Kidney (tissue), 13 donors: ENCODE measurements at regions not wholly inside any gene's neighbourhood (a gene's known extent, or its start where the extent isn't known, plus 50 kb on each side); places are given as distances from the start of the nearest gene placed in this dataset.

Experiments
- DNase-seq, 5 donors: peaks; one replicate each; pipeline ENCODE4 v3.0.0-alpha.2; 2013 to 2020
- FAIRE-seq: peaks from 2 replicates; lab custom pipeline; 2012; peaks lifted over from hg19 to GRCh38; lab: Jason Lieb, UNC
- H3K27ac ChIP-seq, 2 donors: one replicate each; pipeline ENCODE4 v1.7.0; 2013; ENCODE audit warnings: low read depth in 2 of 2, low read length in 2 of 2, inconsistent platforms in 1 of 2
- H3K27me3 ChIP-seq: one replicate; pipeline ENCODE4 v1.7.1; 2013; ENCODE audit warnings: low read length, inconsistent platforms; ENCODE audit not compliant: control insufficient read depth, insufficient read depth
- H3K36me3 ChIP-seq, 3 donors: one replicate each; pipeline versions ENCODE4 v1.7.0 to v1.7.1; 2013; ENCODE audit warnings: low read length in 3 of 3, control low read depth in 1 of 3, inconsistent platforms in 1 of 3; ENCODE audit not compliant: insufficient read depth in 3 of 3, control insufficient read depth in 2 of 3
- H3K4me1 ChIP-seq, 3 donors: one replicate each; pipeline versions ENCODE4 v1.7.0 to v1.7.1; 2013; ENCODE audit warnings: low read length in 3 of 3, inconsistent platforms in 1 of 3, low read depth in 1 of 3; ENCODE audit not compliant: control insufficient read depth in 2 of 3, insufficient read depth in 2 of 3
- H3K4me3 ChIP-seq, 3 donors: one replicate each; pipeline versions ENCODE4 v1.7.0 to v1.8.1; 2013; ENCODE audit warnings: low read length in 3 of 3, control low read depth in 1 of 3, inconsistent platforms in 1 of 3
- H3K9ac ChIP-seq, 3 donors: one replicate each; pipeline versions ENCODE4 v1.7.0 to v1.7.1; 2013; ENCODE audit warnings: low read length in 3 of 3, control low read depth in 1 of 3, inconsistent platforms in 1 of 3
- H3K9me3 ChIP-seq, 3 donors: one replicate each; pipeline versions ENCODE4 v1.7.0 to v1.7.1; 2013; ENCODE audit warnings: low read length in 3 of 3, control low read depth in 1 of 3, inconsistent platforms in 1 of 3; ENCODE audit not compliant: control insufficient read depth in 2 of 3, insufficient read depth in 1 of 3
- intact Hi-C: fragments of 100-400 bp; cut with DNase I; formaldehyde crosslinking; loops from one replicate; pipeline ENCODE4 v1.11.1; 2022
- TF ChIP-seq, protein P1 (sequence below): IDR thresholded peaks from 3 replicates; pipeline ENCODE4 v1.5.1; 2012; ENCODE audit warnings: mild to moderate bottlenecking, moderate library complexity, borderline replicate concordance; ENCODE audit not compliant: insufficient read depth; ENCODE audit errors: extremely low read depth
- donor health status: control.
- donor health status: control.
- donor health status: control.
- donor health status: control.
- donor health status: control.
- donor health status: DM: yes; HTN: yes; CAD: no.
- donor health status: Normal renal cell carcinoma (clear cell type).

DNA sequence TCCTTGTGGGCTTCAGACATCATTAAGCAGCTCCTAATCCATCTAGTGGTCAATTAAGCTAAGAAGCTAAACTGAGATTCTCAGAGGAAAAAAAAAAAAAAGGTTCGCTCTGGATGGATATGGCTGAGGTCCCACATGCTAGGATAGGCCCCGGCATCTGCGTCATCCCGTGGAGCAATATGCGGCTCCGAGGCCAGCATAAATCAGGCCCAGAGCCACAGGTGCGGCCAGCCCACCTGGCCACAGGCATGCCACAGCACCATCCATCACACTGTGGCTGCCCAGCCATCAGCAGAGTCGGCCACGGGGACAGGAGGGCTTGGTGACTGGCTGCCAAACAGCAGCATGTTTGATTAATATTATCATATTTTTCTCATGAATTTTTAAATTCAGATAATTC lies 106.9 kb upstream of the TIAM1 start:
- Histone ChIP-seq H3K27me3 (no peaks in the 10 kb centered on the region), H3K4me1 (no peaks in the 10 kb centered on the region), H3K9ac (no peak overlapping the region), H3K9me3 (no peaks in the 10 kb centered on the region), H3K27ac (no peak overlapping the region), H3K36me3 (no peaks in the 10 kb centered on the region), H3K4me3 (no peak overlapping the region)
- no peak for FAIRE-seq
- TF ChIP-seq, protein P1, sequence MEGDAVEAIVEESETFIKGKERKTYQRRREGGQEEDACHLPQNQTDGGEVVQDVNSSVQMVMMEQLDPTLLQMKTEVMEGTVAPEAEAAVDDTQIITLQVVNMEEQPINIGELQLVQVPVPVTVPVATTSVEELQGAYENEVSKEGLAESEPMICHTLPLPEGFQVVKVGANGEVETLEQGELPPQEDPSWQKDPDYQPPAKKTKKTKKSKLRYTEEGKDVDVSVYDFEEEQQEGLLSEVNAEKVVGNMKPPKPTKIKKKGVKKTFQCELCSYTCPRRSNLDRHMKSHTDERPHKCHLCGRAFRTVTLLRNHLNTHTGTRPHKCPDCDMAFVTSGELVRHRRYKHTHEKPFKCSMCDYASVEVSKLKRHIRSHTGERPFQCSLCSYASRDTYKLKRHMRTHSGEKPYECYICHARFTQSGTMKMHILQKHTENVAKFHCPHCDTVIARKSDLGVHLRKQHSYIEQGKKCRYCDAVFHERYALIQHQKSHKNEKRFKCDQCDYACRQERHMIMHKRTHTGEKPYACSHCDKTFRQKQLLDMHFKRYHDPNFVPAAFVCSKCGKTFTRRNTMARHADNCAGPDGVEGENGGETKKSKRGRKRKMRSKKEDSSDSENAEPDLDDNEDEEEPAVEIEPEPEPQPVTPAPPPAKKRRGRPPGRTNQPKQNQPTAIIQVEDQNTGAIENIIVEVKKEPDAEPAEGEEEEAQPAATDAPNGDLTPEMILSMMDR: no peak
- DNase-seq: no peak
- intact Hi-C loops: no loop called here

DNA sequence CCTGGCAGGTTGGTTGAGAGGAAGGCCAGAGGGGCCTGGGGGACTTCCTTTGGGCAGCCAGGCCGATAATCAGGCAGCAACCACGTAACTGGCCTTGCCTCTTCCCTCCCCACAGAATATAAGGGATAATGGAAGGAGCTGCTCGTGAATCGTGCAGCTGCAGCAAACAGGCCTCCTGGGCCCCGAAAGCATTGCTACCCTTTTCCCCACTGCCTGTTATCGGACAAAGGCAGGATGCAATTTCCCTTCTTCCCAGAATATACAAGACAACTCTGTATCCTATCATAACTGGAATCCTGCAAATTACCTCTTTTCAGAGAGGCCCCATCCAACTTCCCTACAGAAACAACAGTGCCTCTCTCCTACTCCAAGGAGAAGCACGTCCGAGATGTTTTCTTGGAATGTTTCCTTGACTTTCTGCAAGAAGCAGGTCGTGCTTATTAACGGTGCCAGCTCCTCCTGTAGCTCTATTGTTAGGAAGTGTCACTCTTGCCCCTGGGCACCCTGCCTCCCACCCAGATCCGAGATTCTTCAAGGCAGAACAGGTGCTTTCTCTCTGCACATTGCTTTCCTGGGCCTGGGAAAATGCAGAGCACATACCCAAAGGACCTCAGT lies 106.0 kb upstream of the TIAM1 start:
- no peak overlapping the region for H3K27ac ChIP-seq
- no peaks in the 10 kb centered on the region for H3K9me3 ChIP-seq
- H3K4me3 ChIP-seq: no peak overlapping the region
- H3K9ac ChIP-seq: no peak overlapping the region
- H3K36me3 ChIP-seq: no peaks in the 10 kb centered on the region
- DNase-seq (no peak), FAIRE-seq (no peak)
- no peaks in the 10 kb centered on the region for H3K27me3 ChIP-seq
- TF ChIP-seq, protein P1: no peak
- intact Hi-C loops: no loop called here
- H3K4me1 ChIP-seq: no peaks in the 10 kb centered on the region

DNA sequence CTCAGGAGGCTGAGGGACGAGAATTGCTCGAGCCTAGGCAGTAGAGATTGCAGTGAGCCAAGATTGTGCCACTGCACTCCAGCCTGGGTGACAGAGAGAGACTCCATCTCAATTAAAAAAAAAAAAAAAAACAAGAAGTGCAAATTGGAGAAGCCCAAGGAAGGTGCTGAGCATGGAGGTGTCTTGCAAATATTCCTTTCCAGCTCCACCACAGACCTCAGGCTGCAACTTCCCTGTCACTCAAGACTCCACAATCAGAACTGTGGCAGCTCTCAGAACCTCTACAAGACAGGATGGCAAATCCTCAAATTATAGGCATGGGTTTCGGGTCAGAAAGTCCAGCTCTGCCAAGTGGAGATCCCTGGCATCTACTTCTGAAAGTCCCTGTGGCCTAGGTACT lies 104.4 kb upstream of the TIAM1 start:
- TF ChIP-seq, protein P1: no peak
- DNase-seq (no peak), FAIRE-seq (no peak)
- Histone ChIP-seq H3K4me3 (no peak overlapping the region), H3K36me3 (no peaks in the 10 kb centered on the region), H3K9me3 (no peaks in the 10 kb centered on the region), H3K27me3 (no peaks in the 10 kb centered on the region), H3K4me1 (no peaks in the 10 kb centered on the region), H3K27ac (no peak overlapping the region), H3K9ac (no peak overlapping the region)
- intact Hi-C loops: no loop called here

DNA sequence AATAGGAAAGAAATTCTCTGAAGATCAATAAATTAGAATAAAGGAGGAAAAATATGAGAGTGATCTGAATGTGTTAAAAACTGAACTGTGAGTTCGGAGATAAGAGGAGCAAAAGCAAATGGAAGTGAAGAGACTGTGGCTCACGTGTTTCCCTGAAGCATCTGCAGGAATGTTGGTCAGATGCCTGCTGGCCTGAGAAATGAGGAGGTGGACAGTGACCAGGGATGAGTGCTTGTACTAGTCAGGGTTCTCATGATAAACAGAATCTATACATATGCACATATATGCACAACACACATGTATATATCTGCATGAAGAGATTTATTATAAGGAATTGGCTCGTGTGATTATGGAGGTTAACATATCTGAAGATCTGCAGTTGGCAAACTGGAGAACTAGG lies 103.4 kb upstream of the TIAM1 start:
- FAIRE-seq (no peak), DNase-seq (no peak)
- Histone ChIP-seq H3K27me3 (no peaks in the 10 kb centered on the region), H3K9ac (no peak overlapping the region), H3K4me3 (no peak overlapping the region), H3K4me1 (no peaks in the 10 kb centered on the region), H3K9me3 (no peaks in the 10 kb centered on the region), H3K27ac (no peak overlapping the region), H3K36me3 (no peaks in the 10 kb centered on the region)
- intact Hi-C loops: no loop called here
- TF ChIP-seq, protein P1: no peak
